ENCODE measurements at regions not wholly inside any gene's neighbourhood (a gene's known extent, or its start where the extent isn't known, plus 50 kb on each side); places are given as distances from the start of the nearest gene placed in this dataset.

- TF ChIP-seq CTCF (IDR thresholded peaks at IDR 0.05): no peak
- TF ChIP-seq POLR2A (IDR thresholded peaks at IDR 0.05): no peak
Measured at GRCh38 chr3:70608434-70608833, 296.0 kb upstream of the MDFIC2 start.

Measured in uterus (tissue), 2 donors.